Uterus (tissue), 2 donors: ENCODE measurements at regions not wholly inside any gene's neighbourhood (a gene's known extent, or its start where the extent isn't known, plus 50 kb on each side); places are given as distances from the start of the nearest gene placed in this dataset.

Experiments used
- POLR2A ChIP-seq, 2 donors: fragments of 450-650 bp; IDR thresholded peaks; one replicate each; pipeline ENCODE4 v1.6.1; 2016; ENCODE audit warnings: antibody characterized with exemption in 2 of 2, mild to moderate bottlenecking in 1 of 2, moderate library complexity in 1 of 2
- TF ChIP-seq, protein P1 (sequence below), 4 experiments: fragments of 200-600 bp in 2 of 4; fragments of 450-650 bp in 2 of 4; sonication (generic) in 2 of 4; IDR thresholded peaks; one replicate each; pipeline ENCODE4 v1.5.1; 2016 to 2019; ENCODE audit warnings: antibody characterized with exemption in 4 of 4, mild to moderate bottlenecking in 2 of 4, moderate library complexity in 1 of 4

DNA sequence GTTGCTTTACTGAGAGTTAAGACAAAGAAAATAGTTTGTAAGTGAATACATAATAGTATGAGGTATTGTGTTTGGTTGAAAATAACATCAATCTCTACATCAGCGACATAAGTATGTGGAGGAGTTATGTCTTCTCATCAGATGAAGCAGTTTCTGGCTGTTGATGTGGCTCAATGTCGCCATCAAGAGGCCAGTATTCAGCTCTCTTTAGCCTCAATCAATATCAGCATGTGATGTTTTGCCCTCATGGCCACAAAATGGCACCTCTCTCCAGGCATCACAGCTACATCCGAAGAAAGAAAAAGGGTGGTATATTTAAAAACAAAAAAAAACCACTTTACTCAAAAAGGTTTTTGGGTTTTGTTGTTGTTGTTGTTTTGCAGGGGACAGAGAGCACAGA lies 302.3 kb upstream of the TMEM132C start:
- TF ChIP-seq, protein P1, sequence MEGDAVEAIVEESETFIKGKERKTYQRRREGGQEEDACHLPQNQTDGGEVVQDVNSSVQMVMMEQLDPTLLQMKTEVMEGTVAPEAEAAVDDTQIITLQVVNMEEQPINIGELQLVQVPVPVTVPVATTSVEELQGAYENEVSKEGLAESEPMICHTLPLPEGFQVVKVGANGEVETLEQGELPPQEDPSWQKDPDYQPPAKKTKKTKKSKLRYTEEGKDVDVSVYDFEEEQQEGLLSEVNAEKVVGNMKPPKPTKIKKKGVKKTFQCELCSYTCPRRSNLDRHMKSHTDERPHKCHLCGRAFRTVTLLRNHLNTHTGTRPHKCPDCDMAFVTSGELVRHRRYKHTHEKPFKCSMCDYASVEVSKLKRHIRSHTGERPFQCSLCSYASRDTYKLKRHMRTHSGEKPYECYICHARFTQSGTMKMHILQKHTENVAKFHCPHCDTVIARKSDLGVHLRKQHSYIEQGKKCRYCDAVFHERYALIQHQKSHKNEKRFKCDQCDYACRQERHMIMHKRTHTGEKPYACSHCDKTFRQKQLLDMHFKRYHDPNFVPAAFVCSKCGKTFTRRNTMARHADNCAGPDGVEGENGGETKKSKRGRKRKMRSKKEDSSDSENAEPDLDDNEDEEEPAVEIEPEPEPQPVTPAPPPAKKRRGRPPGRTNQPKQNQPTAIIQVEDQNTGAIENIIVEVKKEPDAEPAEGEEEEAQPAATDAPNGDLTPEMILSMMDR (IDR thresholded peaks at IDR 0.05), result no peak
- TF ChIP-seq POLR2A (IDR thresholded peaks at IDR 0.05), result no peak
